ENCODE measurements at regions not wholly inside any gene's neighbourhood (a gene's known extent, or its start where the extent isn't known, plus 50 kb on each side); places are given as distances from the start of the nearest gene placed in this dataset.

DNA sequence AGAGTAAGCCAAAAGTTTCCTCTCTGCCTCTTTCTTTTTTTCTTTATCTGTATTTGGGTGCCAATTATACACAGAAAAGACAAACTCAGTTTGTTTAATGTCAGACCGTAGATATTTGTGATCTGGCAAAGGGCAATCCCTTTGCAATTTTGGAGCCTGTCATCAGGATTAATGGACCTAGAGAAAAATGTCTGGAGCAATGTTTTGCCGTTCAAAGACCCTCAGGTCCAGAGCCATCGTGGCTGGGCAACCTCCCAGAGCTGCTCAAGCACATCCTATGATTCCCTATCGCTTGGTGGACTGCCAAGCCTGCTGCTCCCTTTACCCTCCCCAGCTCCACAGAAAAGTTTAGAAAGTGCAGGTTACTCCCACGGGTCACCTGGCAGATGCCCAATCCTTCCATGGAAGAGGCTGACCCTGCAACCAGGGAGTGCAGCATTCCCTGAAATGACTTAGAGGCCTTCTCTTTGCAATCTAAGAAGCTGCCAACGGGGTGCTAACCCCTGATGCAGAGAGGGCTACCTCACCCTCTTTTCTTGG lies 112.5 kb upstream of the NGF start:
- H3K36me3 ChIP-seq (replicated peaks in 1 of 2; ENCODE audit: control insufficient read depth in 1 of 2, insufficient read depth in 2 of 2, low read length in 2 of 2), result no peaks in the 10 kb centered on the region
- ATAC-seq, result no peak
- no peak overlapping the region for H3K4me2 ChIP-seq (ENCODE audit: low read depth, low read length)
- no peaks in the 10 kb centered on the region for H4K20me1 ChIP-seq (ENCODE audit: insufficient read depth, low read length)
- TF ChIP-seq GZF1 (CRISPR knock-in tag; IDR thresholded peaks at IDR 0.05), result no peak
- no peak for TF ChIP-seq YEATS4 (CRISPR knock-in tag; IDR thresholded peaks at IDR 0.05; ENCODE audit: borderline replicate concordance)
- TF ChIP-seq, protein P1, sequence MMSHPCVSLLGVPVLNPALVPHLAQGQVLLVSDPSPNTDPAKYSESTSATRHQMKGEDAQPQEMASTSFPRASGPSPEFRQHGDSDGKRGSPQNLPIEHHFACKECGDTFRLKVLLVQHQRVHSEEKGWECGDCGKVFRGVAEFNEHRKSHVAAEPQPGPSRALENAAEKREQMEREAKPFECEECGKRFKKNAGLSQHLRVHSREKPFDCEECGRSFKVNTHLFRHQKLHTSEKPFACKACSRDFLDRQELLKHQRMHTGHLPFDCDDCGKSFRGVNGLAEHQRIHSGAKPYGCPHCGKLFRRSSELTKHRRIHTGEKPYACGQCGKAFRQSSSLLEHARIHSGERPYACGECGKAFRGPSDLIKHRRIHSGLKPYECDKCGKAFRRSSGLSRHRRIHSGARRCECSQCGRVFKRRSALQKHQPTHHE (CRISPR knock-in tag; IDR thresholded peaks at IDR 0.05; ENCODE audit: borderline replicate concordance), result no peak
- TF ChIP-seq ZNF777 (CRISPR knock-in tag; IDR thresholded peaks at IDR 0.05), result no peak
- TF ChIP-seq, protein P2, sequence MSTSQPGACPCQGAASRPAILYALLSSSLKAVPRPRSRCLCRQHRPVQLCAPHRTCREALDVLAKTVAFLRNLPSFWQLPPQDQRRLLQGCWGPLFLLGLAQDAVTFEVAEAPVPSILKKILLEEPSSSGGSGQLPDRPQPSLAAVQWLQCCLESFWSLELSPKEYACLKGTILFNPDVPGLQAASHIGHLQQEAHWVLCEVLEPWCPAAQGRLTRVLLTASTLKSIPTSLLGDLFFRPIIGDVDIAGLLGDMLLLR (CRISPR knock-in tag; IDR thresholded peaks at IDR 0.05), result no peak
- no peak for TF ChIP-seq RELA (CRISPR knock-in tag; IDR thresholded peaks at IDR 0.05)
- no peak for TF ChIP-seq ZNF746 (CRISPR knock-in tag; IDR thresholded peaks at IDR 0.05)
- no peak for TF ChIP-seq MEF2D (CRISPR knock-in tag; IDR thresholded peaks at IDR 0.05)
- TF ChIP-seq ZNF33B (CRISPR knock-in tag; IDR thresholded peaks at IDR 0.05), result no peak
- TF ChIP-seq EEA1 (CRISPR knock-in tag; IDR thresholded peaks at IDR 0.05; ENCODE audit: borderline replicate concordance), result no peak
- no peak for TF ChIP-seq ZNF549 (CRISPR knock-in tag; IDR thresholded peaks at IDR 0.05)
- no peak for TF ChIP-seq AGO1 (IDR thresholded peaks at IDR 0.05; ENCODE audit: low read depth, low read length, poor library complexity, severe bottlenecking)
- TF ChIP-seq, protein P3, sequence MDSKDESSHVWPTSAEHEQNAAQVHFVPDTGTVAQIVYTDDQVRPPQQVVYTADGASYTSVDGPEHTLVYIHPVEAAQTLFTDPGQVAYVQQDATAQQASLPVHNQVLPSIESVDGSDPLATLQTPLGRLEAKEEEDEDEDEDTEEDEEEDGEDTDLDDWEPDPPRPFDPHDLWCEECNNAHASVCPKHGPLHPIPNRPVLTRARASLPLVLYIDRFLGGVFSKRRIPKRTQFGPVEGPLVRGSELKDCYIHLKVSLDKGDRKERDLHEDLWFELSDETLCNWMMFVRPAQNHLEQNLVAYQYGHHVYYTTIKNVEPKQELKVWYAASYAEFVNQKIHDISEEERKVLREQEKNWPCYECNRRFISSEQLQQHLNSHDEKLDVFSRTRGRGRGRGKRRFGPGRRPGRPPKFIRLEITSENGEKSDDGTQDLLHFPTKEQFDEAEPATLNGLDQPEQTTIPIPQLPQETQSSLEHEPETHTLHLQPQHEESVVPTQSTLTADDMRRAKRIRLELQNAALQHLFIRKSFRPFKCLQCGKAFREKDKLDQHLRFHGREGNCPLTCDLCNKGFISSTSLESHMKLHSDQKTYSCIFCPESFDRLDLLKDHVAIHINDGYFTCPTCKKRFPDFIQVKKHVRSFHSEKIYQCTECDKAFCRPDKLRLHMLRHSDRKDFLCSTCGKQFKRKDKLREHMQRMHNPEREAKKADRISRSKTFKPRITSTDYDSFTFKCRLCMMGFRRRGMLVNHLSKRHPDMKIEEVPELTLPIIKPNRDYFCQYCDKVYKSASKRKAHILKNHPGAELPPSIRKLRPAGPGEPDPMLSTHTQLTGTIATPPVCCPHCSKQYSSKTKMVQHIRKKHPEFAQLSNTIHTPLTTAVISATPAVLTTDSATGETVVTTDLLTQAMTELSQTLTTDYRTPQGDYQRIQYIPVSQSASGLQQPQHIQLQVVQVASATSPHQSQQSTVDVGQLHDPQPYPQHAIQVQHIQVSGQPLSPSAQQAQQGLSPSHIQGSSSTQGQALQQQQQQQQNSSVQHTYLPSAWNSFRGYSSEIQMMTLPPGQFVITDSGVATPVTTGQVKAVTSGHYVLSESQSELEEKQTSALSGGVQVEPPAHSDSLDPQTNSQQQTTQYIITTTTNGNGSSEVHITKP (CRISPR knock-in tag; IDR thresholded peaks at IDR 0.05; ENCODE audit: low read depth), result no peak
- no peak for TF ChIP-seq SP1 (IDR thresholded peaks at IDR 0.05)
- no peak for TF ChIP-seq SP1 (CRISPR knock-in tag; IDR thresholded peaks at IDR 0.05)
- TF ChIP-seq, protein P4, sequence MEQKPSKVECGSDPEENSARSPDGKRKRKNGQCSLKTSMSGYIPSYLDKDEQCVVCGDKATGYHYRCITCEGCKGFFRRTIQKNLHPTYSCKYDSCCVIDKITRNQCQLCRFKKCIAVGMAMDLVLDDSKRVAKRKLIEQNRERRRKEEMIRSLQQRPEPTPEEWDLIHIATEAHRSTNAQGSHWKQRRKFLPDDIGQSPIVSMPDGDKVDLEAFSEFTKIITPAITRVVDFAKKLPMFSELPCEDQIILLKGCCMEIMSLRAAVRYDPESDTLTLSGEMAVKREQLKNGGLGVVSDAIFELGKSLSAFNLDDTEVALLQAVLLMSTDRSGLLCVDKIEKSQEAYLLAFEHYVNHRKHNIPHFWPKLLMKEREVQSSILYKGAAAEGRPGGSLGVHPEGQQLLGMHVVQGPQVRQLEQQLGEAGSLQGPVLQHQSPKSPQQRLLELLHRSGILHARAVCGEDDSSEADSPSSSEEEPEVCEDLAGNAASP (CRISPR knock-in tag; IDR thresholded peaks at IDR 0.05; ENCODE audit: borderline replicate concordance), result no peak
- no peak for TF ChIP-seq HIVEP1 (CRISPR knock-in tag; IDR thresholded peaks at IDR 0.05)
- TF ChIP-seq SMYD3 (CRISPR knock-in tag; IDR thresholded peaks at IDR 0.05), result no peak
- TF ChIP-seq, protein P5, sequence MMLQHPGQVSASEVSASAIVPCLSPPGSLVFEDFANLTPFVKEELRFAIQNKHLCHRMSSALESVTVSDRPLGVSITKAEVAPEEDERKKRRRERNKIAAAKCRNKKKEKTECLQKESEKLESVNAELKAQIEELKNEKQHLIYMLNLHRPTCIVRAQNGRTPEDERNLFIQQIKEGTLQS (CRISPR knock-in tag; IDR thresholded peaks at IDR 0.05), result no peak
- BruUV-seq (replicated peaks), result no TSS peak
- 0% methylated on average over 6 of the region's 6 CpGs for WGBS (ENCODE audit: low lambda C conversion rate)
- FAIRE-seq, result no peak
- H3K27me3 ChIP-seq (ENCODE audit: control insufficient read depth in 1 of 2, insufficient read depth in 2 of 2, low read length in 2 of 2), result no peaks in the 10 kb centered on the region; a peak in 1 of 5 replicates
- no peak overlapping the region for H2AFZ ChIP-seq (ENCODE audit: low read length)
- H3K9me3 ChIP-seq (ENCODE audit: low read length), result no peaks in the 10 kb centered on the region
- in situ Hi-C loops (cut with HindIII; ENCODE audit: extremely low pct_ligation_motif_present, low pct_unique_long_range_greater_than_20kb), result no loop called here
- ChIA-PET CTCF (ENCODE audit: low intra/inter-chr PET ratio, low total read pairs) (no interaction called here), POLR2A (no interaction called here)
- no peak for DNase-seq (ENCODE audit: low spot score)
- no peaks in the 10 kb centered on the region for H3K4me1 ChIP-seq (ENCODE audit: insufficient read depth, low read length)
- H3K4me3 ChIP-seq (replicated peaks in 1 of 3; ENCODE audit: insufficient read depth in 1 of 3, low read depth in 2 of 3, low read length in 3 of 3), result no peak overlapping the region
- no peak overlapping the region for H3K9ac ChIP-seq (ENCODE audit: insufficient read depth, low read depth, low read length)
- no peaks in the 10 kb centered on the region for H3K79me2 ChIP-seq (ENCODE audit: insufficient read depth, low read length)
- intact Hi-C loops (cut with micrococcal nuclease; ENCODE audit: unreplicated experiment), result no loop called here
- no peak overlapping the region for H3K27ac ChIP-seq (ENCODE audit: extremely low read length, insufficient read depth, low read length)

All from HepG2 (cell line).